ENCODE measurements at regions not wholly inside any gene's neighbourhood (a gene's known extent, or its start where the extent isn't known, plus 50 kb on each side); places are given as distances from the start of the nearest gene placed in this dataset.

DNA sequence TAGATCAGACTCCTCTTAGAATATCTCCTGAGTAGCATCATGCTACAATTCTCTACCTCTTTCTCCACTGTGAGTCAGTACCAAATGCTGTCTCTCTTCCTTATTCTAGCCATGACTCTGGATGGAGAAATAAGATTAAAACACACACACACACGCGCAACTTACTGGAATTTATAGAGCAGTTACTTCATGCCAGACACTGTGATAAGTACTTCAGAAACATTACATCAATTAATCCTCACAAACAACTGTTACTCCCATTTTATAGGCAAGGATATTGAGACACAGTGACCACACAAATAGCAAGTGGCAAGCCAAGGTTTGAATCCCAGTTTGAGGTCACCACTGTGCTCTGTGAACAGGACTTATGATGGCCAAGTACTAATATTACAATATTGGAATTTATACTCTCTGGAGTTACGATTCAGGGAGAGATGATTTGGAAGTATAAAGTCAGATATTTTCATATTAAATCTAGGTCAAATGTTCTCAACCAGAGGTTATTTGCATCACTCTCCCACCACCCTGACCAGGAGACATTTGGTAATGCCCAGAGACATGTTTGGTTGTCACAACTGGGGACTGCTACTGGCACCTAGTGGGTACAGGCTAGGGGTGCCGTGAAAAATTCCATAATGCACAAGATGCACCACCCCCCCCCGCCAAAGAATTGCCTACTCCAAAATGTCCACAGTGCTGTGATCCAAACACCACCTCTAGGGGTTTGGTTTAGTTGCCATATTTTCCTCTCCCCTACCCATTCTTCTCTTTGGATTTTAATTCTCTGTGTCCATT, 221.6 kb downstream of the LTN1 start:
- DNase-seq = no peak
- H3K36me3 Mint-ChIP-seq (ENCODE audit: unreplicated experiment) = no peaks in the 10 kb centered on the region
- H3K27me3 Mint-ChIP-seq (ENCODE audit: unreplicated experiment) = no peaks in the 10 kb centered on the region
- H3K4me3 Mint-ChIP-seq (ENCODE audit: unreplicated experiment) = no peak overlapping the region
- no peak overlapping the region for H3K27ac Mint-ChIP-seq (ENCODE audit: unreplicated experiment)
- H3K4me1 Mint-ChIP-seq (ENCODE audit: low read depth, unreplicated experiment) = no peaks in the 10 kb centered on the region
- TF ChIP-seq, protein P1, sequence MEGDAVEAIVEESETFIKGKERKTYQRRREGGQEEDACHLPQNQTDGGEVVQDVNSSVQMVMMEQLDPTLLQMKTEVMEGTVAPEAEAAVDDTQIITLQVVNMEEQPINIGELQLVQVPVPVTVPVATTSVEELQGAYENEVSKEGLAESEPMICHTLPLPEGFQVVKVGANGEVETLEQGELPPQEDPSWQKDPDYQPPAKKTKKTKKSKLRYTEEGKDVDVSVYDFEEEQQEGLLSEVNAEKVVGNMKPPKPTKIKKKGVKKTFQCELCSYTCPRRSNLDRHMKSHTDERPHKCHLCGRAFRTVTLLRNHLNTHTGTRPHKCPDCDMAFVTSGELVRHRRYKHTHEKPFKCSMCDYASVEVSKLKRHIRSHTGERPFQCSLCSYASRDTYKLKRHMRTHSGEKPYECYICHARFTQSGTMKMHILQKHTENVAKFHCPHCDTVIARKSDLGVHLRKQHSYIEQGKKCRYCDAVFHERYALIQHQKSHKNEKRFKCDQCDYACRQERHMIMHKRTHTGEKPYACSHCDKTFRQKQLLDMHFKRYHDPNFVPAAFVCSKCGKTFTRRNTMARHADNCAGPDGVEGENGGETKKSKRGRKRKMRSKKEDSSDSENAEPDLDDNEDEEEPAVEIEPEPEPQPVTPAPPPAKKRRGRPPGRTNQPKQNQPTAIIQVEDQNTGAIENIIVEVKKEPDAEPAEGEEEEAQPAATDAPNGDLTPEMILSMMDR (IDR thresholded peaks at IDR 0.05; ENCODE audit: partially characterized antibody, unreplicated experiment) = no peak
- H3K9me3 Mint-ChIP-seq (ENCODE audit: unreplicated experiment) = no peaks in the 10 kb centered on the region

DNA sequence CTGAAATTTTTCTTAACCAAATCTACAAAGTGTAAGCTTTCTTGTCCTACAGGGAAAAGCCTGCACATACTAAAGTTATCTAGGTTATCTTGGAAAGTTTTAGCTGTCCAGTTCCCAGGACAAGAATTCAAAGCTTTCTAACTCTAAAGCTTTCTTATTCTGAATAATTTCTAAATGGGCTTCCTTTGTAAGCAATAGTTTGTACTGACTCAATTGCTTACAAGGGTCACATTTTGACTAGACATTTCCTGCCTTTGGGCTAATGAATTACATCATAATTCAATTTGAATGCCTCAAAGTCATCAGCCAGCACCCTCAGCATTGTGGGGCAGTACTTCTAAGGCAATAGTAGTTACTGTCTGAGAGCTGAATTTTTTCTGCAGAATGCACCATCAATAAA, 223.0 kb downstream of the LTN1 start:
- TF ChIP-seq, protein P1 (IDR thresholded peaks at IDR 0.05; ENCODE audit: partially characterized antibody, unreplicated experiment) = no peak
- DNase-seq = no peak
- Mint-ChIP-seq H3K36me3 (ENCODE audit: unreplicated experiment) (no peaks in the 10 kb centered on the region), H3K27ac (ENCODE audit: unreplicated experiment) (no peak overlapping the region), H3K4me3 (ENCODE audit: unreplicated experiment) (no peak overlapping the region), H3K4me1 (ENCODE audit: low read depth, unreplicated experiment) (no peaks in the 10 kb centered on the region), H3K27me3 (ENCODE audit: unreplicated experiment) (no peaks in the 10 kb centered on the region), H3K9me3 (ENCODE audit: unreplicated experiment) (no peaks in the 10 kb centered on the region)

DNA sequence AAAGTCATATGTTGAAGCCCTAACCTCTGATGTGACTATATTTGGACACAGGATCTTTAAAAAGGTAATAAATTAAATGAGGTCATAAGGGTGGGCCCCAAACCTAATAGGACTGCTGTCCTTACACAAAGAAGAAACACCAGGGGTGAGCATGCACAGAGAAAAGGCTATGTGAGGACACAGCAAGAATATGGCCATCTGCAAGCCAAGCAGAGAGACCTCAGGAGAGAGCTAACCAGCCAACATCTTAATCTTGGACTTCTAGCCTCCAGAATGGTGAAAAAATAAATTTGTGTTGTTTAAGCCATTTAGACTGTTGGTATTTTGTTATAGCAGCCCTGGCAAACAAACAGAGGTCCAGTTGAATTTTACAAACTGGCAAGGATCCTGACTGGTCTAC, 223.9 kb downstream of the LTN1 start:
- H3K27me3 Mint-ChIP-seq (ENCODE audit: unreplicated experiment) = no peaks in the 10 kb centered on the region
- H3K27ac Mint-ChIP-seq (ENCODE audit: unreplicated experiment) = no peak overlapping the region
- no peaks in the 10 kb centered on the region for H3K4me1 Mint-ChIP-seq (ENCODE audit: low read depth, unreplicated experiment)
- H3K9me3 Mint-ChIP-seq (ENCODE audit: unreplicated experiment) = no peaks in the 10 kb centered on the region
- no peak for DNase-seq
- TF ChIP-seq, protein P1 (IDR thresholded peaks at IDR 0.05; ENCODE audit: partially characterized antibody, unreplicated experiment) = no peak
- H3K36me3 Mint-ChIP-seq (ENCODE audit: unreplicated experiment) = no peaks in the 10 kb centered on the region
- H3K4me3 Mint-ChIP-seq (ENCODE audit: unreplicated experiment) = no peak overlapping the region

DNA sequence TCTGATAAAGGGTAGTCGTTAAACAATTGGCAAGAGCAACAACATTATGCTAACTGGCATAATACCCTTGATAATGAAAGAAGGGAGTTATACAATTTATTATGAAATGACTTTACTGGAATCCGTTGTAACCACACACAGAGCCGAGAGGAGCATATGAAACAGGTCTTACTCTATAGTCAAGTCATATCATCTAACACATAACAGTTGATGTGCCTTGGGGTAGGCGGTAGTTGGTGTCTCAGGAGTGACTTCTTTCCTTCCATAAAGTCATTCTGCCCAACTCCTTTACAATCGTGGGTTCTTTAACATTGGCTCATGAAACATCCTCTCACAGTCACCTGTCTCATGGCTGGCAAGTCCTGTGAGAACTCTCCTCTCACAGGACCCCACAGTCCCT, 225.2 kb downstream of the LTN1 start:
- no peaks in the 10 kb centered on the region for H3K27me3 Mint-ChIP-seq (ENCODE audit: unreplicated experiment)
- H3K27ac Mint-ChIP-seq (ENCODE audit: unreplicated experiment) = no peak overlapping the region
- H3K4me3 Mint-ChIP-seq (ENCODE audit: unreplicated experiment) = no peak overlapping the region
- DNase-seq = no peak
- TF ChIP-seq, protein P1 (IDR thresholded peaks at IDR 0.05; ENCODE audit: partially characterized antibody, unreplicated experiment) = no peak
- no peaks in the 10 kb centered on the region for H3K36me3 Mint-ChIP-seq (ENCODE audit: unreplicated experiment)
- H3K9me3 Mint-ChIP-seq (ENCODE audit: unreplicated experiment) = no peaks in the 10 kb centered on the region
- no peaks in the 10 kb centered on the region for H3K4me1 Mint-ChIP-seq (ENCODE audit: low read depth, unreplicated experiment)

DNA sequence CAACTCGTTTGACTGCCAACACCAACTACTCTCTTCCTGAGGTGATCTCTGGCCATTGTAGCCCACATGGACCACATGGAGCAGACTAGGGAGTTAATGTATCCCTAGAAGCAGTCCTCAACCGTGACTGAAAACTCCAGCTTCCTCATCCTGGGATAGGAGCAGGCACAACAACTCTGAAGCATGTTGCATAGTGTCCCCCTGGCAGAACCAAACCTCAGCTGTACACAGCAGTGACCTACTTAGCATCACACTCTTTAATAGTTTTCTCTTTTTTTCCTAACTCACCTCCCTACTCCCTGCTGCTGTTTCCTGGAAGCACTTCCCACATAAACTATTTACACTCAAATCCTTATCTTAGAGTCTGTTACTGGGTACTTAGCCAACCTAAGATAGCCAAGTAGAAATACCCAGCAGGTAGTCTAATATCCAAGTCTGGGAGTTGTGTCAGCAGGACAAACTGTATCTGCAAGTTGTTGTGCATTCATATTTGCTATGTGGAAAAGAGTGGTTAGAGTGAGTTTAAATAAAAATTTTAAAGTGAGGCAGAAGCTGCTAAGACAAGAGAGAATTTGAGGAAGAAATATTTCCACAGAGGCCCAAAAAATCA, 228.8 kb downstream of the LTN1 start:
- H3K27me3 Mint-ChIP-seq (ENCODE audit: unreplicated experiment) = no peaks in the 10 kb centered on the region
- TF ChIP-seq, protein P1 (IDR thresholded peaks at IDR 0.05; ENCODE audit: partially characterized antibody, unreplicated experiment) = no peak
- H3K27ac Mint-ChIP-seq (ENCODE audit: unreplicated experiment) = no peak overlapping the region
- no peaks in the 10 kb centered on the region for H3K9me3 Mint-ChIP-seq (ENCODE audit: unreplicated experiment)
- DNase-seq = no peak
- no peaks in the 10 kb centered on the region for H3K36me3 Mint-ChIP-seq (ENCODE audit: unreplicated experiment)
- H3K4me3 Mint-ChIP-seq (ENCODE audit: unreplicated experiment) = no peak overlapping the region
- H3K4me1 Mint-ChIP-seq (ENCODE audit: low read depth, unreplicated experiment) = no peaks in the 10 kb centered on the region
